Breast epithelium (tissue), 3 donors: ENCODE measurements at regions not wholly inside any gene's neighbourhood (a gene's known extent, or its start where the extent isn't known, plus 50 kb on each side); places are given as distances from the start of the nearest gene placed in this dataset.

Experiments used
- POLR2A ChIP-seq: fragments of 450-650 bp; IDR thresholded peaks from one replicate; pipeline ENCODE4 v1.6.1; 2016; ENCODE audit warnings: antibody characterized with exemption, mild to moderate bottlenecking, moderate library complexity
- TF ChIP-seq, protein P1 (sequence below), 3 donors: fragments of 450-650 bp; IDR thresholded peaks; one replicate each; pipeline ENCODE4 v1.5.1; 2016 to 2017; ENCODE audit warnings: antibody characterized with exemption in 3 of 3, mild to moderate bottlenecking in 3 of 3, moderate library complexity in 3 of 3

DNA sequence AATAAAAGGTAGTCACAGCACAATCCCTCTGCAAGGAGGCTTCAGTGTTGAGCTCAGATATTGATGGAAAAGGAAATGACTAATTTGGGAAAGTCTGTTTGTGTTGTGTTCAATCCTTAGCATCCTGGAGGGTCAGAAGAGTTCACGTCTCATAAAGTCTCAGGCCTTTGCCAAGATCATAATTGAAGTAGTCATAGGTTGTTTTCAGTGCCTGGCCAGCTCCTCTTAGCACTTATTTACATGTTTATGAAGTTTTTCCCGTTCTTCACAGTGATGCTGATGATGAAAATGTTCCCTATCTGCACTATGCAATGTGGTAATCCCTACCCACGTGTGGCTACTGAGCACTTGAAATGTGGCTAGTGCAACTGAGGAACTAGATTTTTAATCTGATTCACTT lies 61.6 kb upstream of the TGFBR2 start:
- TF ChIP-seq, protein P1, sequence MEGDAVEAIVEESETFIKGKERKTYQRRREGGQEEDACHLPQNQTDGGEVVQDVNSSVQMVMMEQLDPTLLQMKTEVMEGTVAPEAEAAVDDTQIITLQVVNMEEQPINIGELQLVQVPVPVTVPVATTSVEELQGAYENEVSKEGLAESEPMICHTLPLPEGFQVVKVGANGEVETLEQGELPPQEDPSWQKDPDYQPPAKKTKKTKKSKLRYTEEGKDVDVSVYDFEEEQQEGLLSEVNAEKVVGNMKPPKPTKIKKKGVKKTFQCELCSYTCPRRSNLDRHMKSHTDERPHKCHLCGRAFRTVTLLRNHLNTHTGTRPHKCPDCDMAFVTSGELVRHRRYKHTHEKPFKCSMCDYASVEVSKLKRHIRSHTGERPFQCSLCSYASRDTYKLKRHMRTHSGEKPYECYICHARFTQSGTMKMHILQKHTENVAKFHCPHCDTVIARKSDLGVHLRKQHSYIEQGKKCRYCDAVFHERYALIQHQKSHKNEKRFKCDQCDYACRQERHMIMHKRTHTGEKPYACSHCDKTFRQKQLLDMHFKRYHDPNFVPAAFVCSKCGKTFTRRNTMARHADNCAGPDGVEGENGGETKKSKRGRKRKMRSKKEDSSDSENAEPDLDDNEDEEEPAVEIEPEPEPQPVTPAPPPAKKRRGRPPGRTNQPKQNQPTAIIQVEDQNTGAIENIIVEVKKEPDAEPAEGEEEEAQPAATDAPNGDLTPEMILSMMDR (IDR thresholded peaks at IDR 0.05), result no peak
- TF ChIP-seq POLR2A, result no peak
